ENCODE measurements at regions not wholly inside any gene's neighbourhood (a gene's known extent, or its start where the extent isn't known, plus 50 kb on each side); places are given as distances from the start of the nearest gene placed in this dataset.

- Histone ChIP-seq H3K9ac (ENCODE audit: extremely low read depth, insufficient read length, low read length) (no peak overlapping the region), H4K20me1 (ENCODE audit: control insufficient read depth, insufficient read depth, insufficient read length) (no peaks in the 10 kb centered on the region), H2BK120ac (ENCODE audit: low read depth, low read length, poor library complexity, severe bottlenecking) (no peak overlapping the region), H4K8ac (replicated peaks; ENCODE audit: insufficient read length, low read depth, low read length) (no peak overlapping the region), H3K14ac (ENCODE audit: insufficient read depth, low read length) (no peak overlapping the region), H3K56ac (ENCODE audit: insufficient read length, low read depth, low read length) (no peak overlapping the region), H3K4me2 (ENCODE audit: insufficient read depth, insufficient read length, low read length) (no peak overlapping the region), H3K27ac (ENCODE audit: insufficient read length, low read depth, low read length) (no peak overlapping the region), H3K4me1 (ENCODE audit: insufficient read depth, low read length) (no peaks in the 10 kb centered on the region; the same call in 1 of the 2 replicates), H2AFZ (ENCODE audit: low read length) (no peak overlapping the region), H2BK15ac (ENCODE audit: low read depth, low read length) (no peak overlapping the region), H2BK12ac (ENCODE audit: insufficient read length, low read depth, low read length) (no peak overlapping the region), H3K79me1 (ENCODE audit: insufficient read depth, low read depth, low read length, poor library complexity, severe bottlenecking) (no peaks in the 10 kb centered on the region), H4K91ac (ENCODE audit: insufficient read length, low read depth, low read length) (no peak overlapping the region), H2BK20ac (ENCODE audit: low read depth, low read length, poor library complexity, severe bottlenecking) (no peak overlapping the region), H3K18ac (ENCODE audit: insufficient read length, low read depth, low read length) (no peak overlapping the region), H3K27me3 (ENCODE audit: insufficient read depth, low read length) (no peaks in the 10 kb centered on the region), H2BK5ac (ENCODE audit: insufficient read length, low read length) (no peak overlapping the region), H3K23ac (ENCODE audit: insufficient read length, low read depth, low read length) (no peak overlapping the region), H3K9me3 (ENCODE audit: control insufficient read depth, low read depth, low read length) (no peaks in the 10 kb centered on the region), H3K4ac (ENCODE audit: low read depth, low read length) (no peak overlapping the region), H4K5ac (ENCODE audit: insufficient read length, low read depth, low read length) (no peak overlapping the region), H3T11ph (ENCODE audit: low read length) (no peak overlapping the region), H2AK5ac (ENCODE audit: insufficient read length, low read length) (no peak overlapping the region), H3K79me2 (ENCODE audit: insufficient read depth, low read length) (0 out of 2 replicates have a peak, but pooled peaks cover 1% of the 10 kb centered on the region), H3K23me2 (ENCODE audit: insufficient read length, low read depth, low read length, poor library complexity, severe bottlenecking) (no peaks in the 10 kb centered on the region)
- WGBS (ENCODE audit: extremely low coverage, insufficient read length, low lambda C conversion rate): no CpG with 5 or more reads among the region's 3 CpGs
- H3K4me3 Mint-ChIP-seq: no peak overlapping the region
- DNase-seq: no peak
- H3K27me3 Mint-ChIP-seq (ENCODE audit: low read depth): no peaks in the 10 kb centered on the region
- no peak overlapping the region for H3K27ac Mint-ChIP-seq
- peaks cover 0 to 8% of the 10 kb centered on the region in 2 experiments; a peak in 2 of 4 replicates for H3K4me1 Mint-ChIP-seq
- H3K36me3 Mint-ChIP-seq (ENCODE audit: insufficient read depth in 1 of 3, low read depth in 3 of 3): no peaks in the 10 kb centered on the region
- no peak for TF ChIP-seq CTCF (conservative IDR thresholded peaks at IDR 0.05)
- H3K9me3 Mint-ChIP-seq: no peaks in the 10 kb centered on the region
Measured at GRCh38 chr5:60360355-60360754, 339.6 kb downstream of the DEPDC1B start.

Measured in H9 (cell line).